Peyer's patch (tissue), 4 donors: ENCODE measurements at regions not wholly inside any gene's neighbourhood (a gene's known extent, or its start where the extent isn't known, plus 50 kb on each side); places are given as distances from the start of the nearest gene placed in this dataset.

Experiments used
- CTCF ChIP-seq, 6 experiments: fragments of 450-650 bp in 4 of 6; fragments of 200-600 bp in 2 of 6; sonication (generic) in 1 of 6; IDR thresholded peaks; one replicate each; pipeline ENCODE4 v1.5.1; 2017 to 2019; ENCODE audit warnings: antibody characterized with exemption in 6 of 6, mild to moderate bottlenecking in 3 of 6, moderate library complexity in 1 of 6
- POLR2A ChIP-seq, 2 donors: fragments of 450-650 bp; IDR thresholded peaks; one replicate each; pipeline ENCODE4 v1.5.1; 2017; ENCODE audit warnings: antibody characterized with exemption in 2 of 2, mild to moderate bottlenecking in 2 of 2, moderate library complexity in 2 of 2

- TF ChIP-seq CTCF (IDR thresholded peaks at IDR 0.05) (no peak), POLR2A (IDR thresholded peaks at IDR 0.05) (no peak)
Measured at GRCh38 chr3:181458857-181459256, 252.9 kb upstream of the SOX2 start.
